ENCODE measurements at regions not wholly inside any gene's neighbourhood (a gene's known extent, or its start where the extent isn't known, plus 50 kb on each side); places are given as distances from the start of the nearest gene placed in this dataset.

- DNase-seq (ENCODE audit: low spot score in 2 of 2) = no peak
- H3K4me3 Mint-ChIP-seq = no peak overlapping the region
- peaks cover 3% of the 10 kb centered on the region for H3K27me3 Mint-ChIP-seq
- peaks cover 3% of the 10 kb centered on the region for H3K9me3 Mint-ChIP-seq
- no peak for ATAC-seq (ENCODE audit: low read depth)
- no peaks in the 10 kb centered on the region for H3K4me1 Mint-ChIP-seq
- H3K36me3 Mint-ChIP-seq = peaks cover 2% of the 10 kb centered on the region
- no peak overlapping the region for H3K27ac Mint-ChIP-seq
These were observed 164.1 kb downstream of the FBXO15 start for GRCh38 chr18:73983496-73983895.

- peaks cover 5% of the 10 kb centered on the region for H3K27me3 Mint-ChIP-seq
- no peak overlapping the region for H3K4me3 Mint-ChIP-seq
- ATAC-seq (ENCODE audit: low read depth) = no peak
- H3K9me3 Mint-ChIP-seq = no peaks in the 10 kb centered on the region
- no peak overlapping the region for H3K27ac Mint-ChIP-seq
- H3K4me1 Mint-ChIP-seq = no peaks in the 10 kb centered on the region
- DNase-seq (ENCODE audit: low spot score in 2 of 2) = no peak
- H3K36me3 Mint-ChIP-seq = no peaks in the 10 kb centered on the region
These were observed 165.8 kb downstream of the FBXO15 start for GRCh38 chr18:73981796-73982195.

GRCh38 chr18:73980289-73980979 lies 167.2 kb downstream of the FBXO15 start:
- Mint-ChIP-seq H3K4me1 (no peaks in the 10 kb centered on the region), H3K36me3 (no peaks in the 10 kb centered on the region), H3K4me3 (no peak overlapping the region), H3K27ac (no peak overlapping the region), H3K9me3 (no peaks in the 10 kb centered on the region), H3K27me3 (peaks cover 5% of the 10 kb centered on the region)
- DNase-seq (ENCODE audit: low spot score in 2 of 2) (no peak), ATAC-seq (ENCODE audit: low read depth) (no peak)

- Mint-ChIP-seq H3K4me1 (peaks cover 2% of the 10 kb centered on the region), H3K4me3 (no peak overlapping the region)
These were observed 167.9 kb downstream of the FBXO15 start for GRCh38 chr18:73979742-73980141.

GRCh38 chr18:73976433-73976832 lies 171.2 kb downstream of the FBXO15 start:
- Mint-ChIP-seq H3K36me3 (no peaks in the 10 kb centered on the region), H3K4me3 (no peak overlapping the region), H3K9me3 (no peaks in the 10 kb centered on the region), H3K27ac (no peak overlapping the region), H3K4me1 (peaks cover 2% of the 10 kb centered on the region), H3K27me3 (peaks cover 9% of the 10 kb centered on the region)
- DNase-seq (ENCODE audit: low spot score in 2 of 2) (no peak), ATAC-seq (ENCODE audit: low read depth) (no peak)

More at GRCh38 chr18:73979742-73980141, 167.9 kb downstream of the FBXO15 start:
- H3K36me3 Mint-ChIP-seq = no peaks in the 10 kb centered on the region
- H3K9me3 Mint-ChIP-seq = no peaks in the 10 kb centered on the region
- H3K27ac Mint-ChIP-seq = no peak overlapping the region
- DNase-seq (ENCODE audit: low spot score in 2 of 2) = no peak
- peaks cover 5% of the 10 kb centered on the region for H3K27me3 Mint-ChIP-seq
- ATAC-seq (ENCODE audit: low read depth) = no peak

GRCh38 chr18:73975266-73975665 lies 172.4 kb downstream of the FBXO15 start:
- Mint-ChIP-seq H3K27ac (no peak overlapping the region), H3K4me3 (no peak overlapping the region), H3K36me3 (no peaks in the 10 kb centered on the region), H3K27me3 (peaks cover 9% of the 10 kb centered on the region), H3K9me3 (no peaks in the 10 kb centered on the region), H3K4me1 (peaks cover 2% of the 10 kb centered on the region)
- DNase-seq (ENCODE audit: low spot score in 2 of 2) = no peak
- ATAC-seq (ENCODE audit: low read depth) = no peak

GRCh38 chr18:73973972-73974371 lies 173.7 kb downstream of the FBXO15 start:
- H3K4me3 Mint-ChIP-seq = no peak overlapping the region
- ATAC-seq (ENCODE audit: low read depth) (no peak), DNase-seq (ENCODE audit: low spot score in 2 of 2) (no peak)
- H3K9me3 Mint-ChIP-seq = no peaks in the 10 kb centered on the region
- H3K36me3 Mint-ChIP-seq = no peaks in the 10 kb centered on the region
- H3K4me1 Mint-ChIP-seq = peaks cover 2% of the 10 kb centered on the region
- peaks cover 9% of the 10 kb centered on the region for H3K27me3 Mint-ChIP-seq
- no peak overlapping the region for H3K27ac Mint-ChIP-seq

GRCh38 chr18:73966954-73967353 lies 180.7 kb downstream of the FBXO15 start:
- no peaks in the 10 kb centered on the region for H3K4me1 Mint-ChIP-seq
- peaks cover 2% of the 10 kb centered on the region for H3K27me3 Mint-ChIP-seq
- peaks cover 3% of the 10 kb centered on the region for H3K9me3 Mint-ChIP-seq
- H3K4me3 Mint-ChIP-seq = no peak overlapping the region
- no peak for DNase-seq (ENCODE audit: low spot score in 2 of 2)
- H3K36me3 Mint-ChIP-seq = no peaks in the 10 kb centered on the region
- no peak overlapping the region for H3K27ac Mint-ChIP-seq
- ATAC-seq (ENCODE audit: low read depth) = no peak

GRCh38 chr18:73962256-73962655 lies 185.4 kb downstream of the FBXO15 start:
- Mint-ChIP-seq H3K36me3 (no peaks in the 10 kb centered on the region), H3K4me1 (no peaks in the 10 kb centered on the region), H3K9me3 (peaks cover 3% of the 10 kb centered on the region), H3K27me3 (peaks cover 4% of the 10 kb centered on the region), H3K27ac (no peak overlapping the region), H3K4me3 (no peak overlapping the region)
- DNase-seq (ENCODE audit: low spot score in 2 of 2) (no peak), ATAC-seq (ENCODE audit: low read depth) (peak; percentile 50)

- Mint-ChIP-seq H3K4me3 (no peak overlapping the region), H3K36me3 (no peaks in the 10 kb centered on the region), H3K27ac (no peak overlapping the region), H3K27me3 (peaks cover 4% of the 10 kb centered on the region), H3K4me1 (no peaks in the 10 kb centered on the region), H3K9me3 (peaks cover 3% of the 10 kb centered on the region)
- DNase-seq (ENCODE audit: low spot score in 2 of 2) (no peak), ATAC-seq (ENCODE audit: low read depth) (no peak)
These were observed 185.8 kb downstream of the FBXO15 start for GRCh38 chr18:73961804-73962203.

GRCh38 chr18:73959352-73959751 lies 188.3 kb downstream of the FBXO15 start:
- Mint-ChIP-seq H3K4me3 (no peak overlapping the region), H3K9me3 (peaks cover 4% of the 10 kb centered on the region), H3K4me1 (no peaks in the 10 kb centered on the region), H3K27ac (no peak overlapping the region), H3K27me3 (peaks cover 6% of the 10 kb centered on the region), H3K36me3 (no peaks in the 10 kb centered on the region)
- no peak for DNase-seq (ENCODE audit: low spot score in 2 of 2)
- no peak for ATAC-seq (ENCODE audit: low read depth)

- Mint-ChIP-seq H3K9me3 (peaks cover 1% of the 10 kb centered on the region), H3K4me3 (no peak overlapping the region), H3K4me1 (no peaks in the 10 kb centered on the region), H3K36me3 (no peaks in the 10 kb centered on the region), H3K27me3 (peaks cover 6% of the 10 kb centered on the region), H3K27ac (no peak overlapping the region)
- no peak for ATAC-seq (ENCODE audit: low read depth)
- DNase-seq (ENCODE audit: low spot score in 2 of 2) = no peak
These were observed 193.4 kb downstream of the FBXO15 start for GRCh38 chr18:73954268-73954667.

GRCh38 chr18:73952296-73952946 lies 195.2 kb downstream of the FBXO15 start:
- no peaks in the 10 kb centered on the region for H3K4me1 Mint-ChIP-seq
- peaks cover 1% of the 10 kb centered on the region for H3K9me3 Mint-ChIP-seq
- DNase-seq (ENCODE audit: low spot score in 2 of 2) (no peak), ATAC-seq (ENCODE audit: low read depth) (no peak)
- peaks cover 1% of the 10 kb centered on the region for H3K27me3 Mint-ChIP-seq
- no peak overlapping the region for H3K4me3 Mint-ChIP-seq
- H3K27ac Mint-ChIP-seq = no peak overlapping the region
- no peaks in the 10 kb centered on the region for H3K36me3 Mint-ChIP-seq

GRCh38 chr18:73950116-73950700 lies 197.4 kb downstream of the FBXO15 start:
- Mint-ChIP-seq H3K4me3 (no peak overlapping the region), H3K9me3 (no peaks in the 10 kb centered on the region), H3K4me1 (no peaks in the 10 kb centered on the region), H3K36me3 (no peaks in the 10 kb centered on the region), H3K27ac (no peak overlapping the region), H3K27me3 (no peaks in the 10 kb centered on the region)
- no peak for ATAC-seq (ENCODE audit: low read depth)
- no peak for DNase-seq (ENCODE audit: low spot score in 2 of 2)
